Esophagus squamous epithelium (tissue), 4 donors: ENCODE measurements at regions not wholly inside any gene's neighbourhood (a gene's known extent, or its start where the extent isn't known, plus 50 kb on each side); places are given as distances from the start of the nearest gene placed in this dataset.

ENCODE experiments used
- CTCF ChIP-seq, 6 experiments: fragments of 450-650 bp in 4 of 6; fragments of 200-600 bp in 2 of 6; sonication (generic) in 2 of 6; IDR thresholded peaks; one replicate each; pipeline ENCODE4 v1.5.1; 2016 to 2019; ENCODE audit warnings: antibody characterized with exemption in 6 of 6, mild to moderate bottlenecking in 4 of 6, moderate library complexity in 4 of 6
- POLR2A ChIP-seq, 4 donors: fragments of 450-650 bp; IDR thresholded peaks; one replicate each; pipeline ENCODE4 v1.6.1; 2017; ENCODE audit warnings: antibody characterized with exemption in 4 of 4, mild to moderate bottlenecking in 4 of 4, moderate library complexity in 3 of 4

DNA sequence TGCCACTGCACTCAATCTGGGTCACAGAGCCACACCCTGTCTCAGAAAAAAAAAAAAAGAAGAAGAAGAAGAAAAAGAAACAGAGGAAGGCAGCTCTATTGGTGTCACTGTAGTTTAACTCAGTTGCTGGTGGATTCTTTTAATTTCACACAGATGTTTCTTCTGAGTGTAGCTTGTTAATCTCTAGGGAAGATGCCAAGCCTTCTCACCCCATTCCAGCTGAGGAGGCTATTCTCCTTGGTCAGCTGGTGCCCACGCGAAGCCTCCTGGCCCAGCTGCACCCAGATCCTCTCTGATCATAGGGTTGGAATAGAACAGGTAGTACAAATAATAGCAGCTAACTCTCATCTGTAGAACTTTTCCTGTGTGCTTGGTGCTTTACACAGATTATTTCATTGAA lies 113.8 kb upstream of the SPRY4 start:
- TF ChIP-seq CTCF (IDR thresholded peaks at IDR 0.05) = no peak
- TF ChIP-seq POLR2A (IDR thresholded peaks at IDR 0.05) = no peak
